ES-I3 (cell line): ENCODE measurements at regions not wholly inside any gene's neighbourhood (a gene's known extent, or its start where the extent isn't known, plus 50 kb on each side); places are given as distances from the start of the nearest gene placed in this dataset.

Experiments
- H3K36me3 ChIP-seq: 2 replicates; pipeline ENCODE4 v1.6.1; 2013; ENCODE audit warnings: mild to moderate bottlenecking, low read length, control low read depth, moderate library complexity; ENCODE audit not compliant: insufficient read depth
- H3K4me1 ChIP-seq: 2 replicates; pipeline ENCODE4 v1.6.1; 2013; ENCODE audit warnings: mild to moderate bottlenecking, control low read depth, low read length; ENCODE audit not compliant: insufficient read depth
- H3K9ac ChIP-seq: 2 replicates; pipeline ENCODE4 v1.6.1; 2013; ENCODE audit warnings: low read depth, mild to moderate bottlenecking, low read length, moderate library complexity
- H3K9me3 ChIP-seq: 2 replicates; pipeline ENCODE4 v1.6.1; 2013; ENCODE audit warnings: mild to moderate bottlenecking, low read length, moderate library complexity; ENCODE audit not compliant: control insufficient read depth, insufficient read depth

DNA sequence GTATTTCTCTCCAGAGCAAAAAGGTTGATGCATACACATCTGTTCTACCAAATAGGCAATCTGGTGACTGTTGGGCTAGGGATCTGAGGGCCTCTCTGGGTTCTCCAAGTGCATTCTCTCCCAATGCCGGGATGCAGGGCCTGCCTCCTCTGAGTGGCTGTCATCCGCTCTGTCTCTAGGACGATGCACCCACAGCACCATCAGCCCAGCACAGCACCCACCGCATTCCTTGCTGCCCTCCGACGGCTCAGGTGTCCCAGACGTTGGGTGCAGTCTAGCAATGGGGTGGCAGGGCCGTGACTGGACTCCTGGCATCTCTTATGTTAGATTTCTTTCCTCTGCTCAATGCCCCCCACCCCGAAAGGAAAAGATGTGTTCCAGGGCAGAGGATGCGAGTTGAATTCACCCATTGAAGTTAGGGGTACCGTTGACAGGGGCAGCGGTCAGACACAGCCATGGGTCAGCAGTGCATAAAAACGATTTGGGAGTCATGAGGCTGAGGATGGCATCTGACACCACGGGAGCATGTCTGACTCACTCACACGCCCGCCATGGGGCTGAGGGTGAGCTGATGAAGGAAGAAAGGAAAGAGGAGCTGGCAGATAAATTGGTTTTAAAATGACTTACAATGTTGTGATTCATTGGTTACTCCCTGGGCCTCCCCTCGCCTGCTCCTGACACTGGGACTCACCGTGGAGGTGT, 93.2 kb upstream of the C14orf180 start:
- Histone ChIP-seq H3K9me3 (no peaks in the 10 kb centered on the region; the same call in 1 of the 2 replicates), H3K4me1 (no peaks in the 10 kb centered on the region), H3K9ac (no peak overlapping the region), H3K36me3 (no peaks in the 10 kb centered on the region)

DNA sequence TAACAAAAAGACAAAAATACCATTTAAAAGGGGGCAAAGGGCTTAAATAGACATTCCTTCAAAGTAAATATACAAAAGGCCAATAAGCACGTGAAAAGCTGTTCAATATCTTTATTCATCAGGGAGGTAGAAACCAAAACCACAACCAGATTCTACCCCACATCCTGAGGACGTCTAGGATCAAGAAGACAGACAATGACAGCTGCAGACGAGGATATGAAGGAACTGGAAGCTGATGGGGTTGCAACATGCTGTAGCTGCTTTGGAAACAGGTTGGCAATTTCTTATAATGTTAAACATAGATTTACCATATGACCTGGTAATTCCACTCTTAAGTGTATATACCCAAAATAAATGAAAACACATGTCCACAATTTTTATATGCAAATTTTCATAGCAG, 85.1 kb upstream of the C14orf180 start:
- H3K9ac ChIP-seq: no peak overlapping the region
- no peaks in the 10 kb centered on the region for H3K36me3 ChIP-seq
- no peaks in the 10 kb centered on the region; the same call in 1 of the 2 replicates for H3K9me3 ChIP-seq
- H3K4me1 ChIP-seq: no peaks in the 10 kb centered on the region

DNA sequence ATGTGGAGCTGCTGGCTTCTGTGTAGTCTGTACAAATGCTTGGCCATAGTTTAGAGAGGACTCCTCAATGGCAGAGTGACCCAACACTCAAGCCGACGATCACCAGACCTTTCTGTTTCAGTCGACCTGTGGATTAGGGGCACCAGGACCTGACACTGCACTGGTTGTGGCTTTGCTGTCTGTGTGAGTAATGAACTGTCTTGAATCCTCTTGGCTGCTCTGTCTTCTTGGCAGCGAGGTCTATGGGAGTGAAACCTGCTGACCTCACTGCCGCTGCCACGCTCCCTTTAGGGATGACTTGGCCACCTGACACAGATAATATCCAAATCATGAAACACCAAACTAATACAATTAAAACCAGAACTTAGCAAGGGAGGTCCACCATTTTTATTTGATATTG, 83.5 kb upstream of the C14orf180 start:
- no peaks in the 10 kb centered on the region; the same call in 1 of the 2 replicates for H3K9me3 ChIP-seq
- no peak overlapping the region for H3K9ac ChIP-seq
- H3K4me1 ChIP-seq: no peaks in the 10 kb centered on the region
- no peaks in the 10 kb centered on the region for H3K36me3 ChIP-seq

DNA sequence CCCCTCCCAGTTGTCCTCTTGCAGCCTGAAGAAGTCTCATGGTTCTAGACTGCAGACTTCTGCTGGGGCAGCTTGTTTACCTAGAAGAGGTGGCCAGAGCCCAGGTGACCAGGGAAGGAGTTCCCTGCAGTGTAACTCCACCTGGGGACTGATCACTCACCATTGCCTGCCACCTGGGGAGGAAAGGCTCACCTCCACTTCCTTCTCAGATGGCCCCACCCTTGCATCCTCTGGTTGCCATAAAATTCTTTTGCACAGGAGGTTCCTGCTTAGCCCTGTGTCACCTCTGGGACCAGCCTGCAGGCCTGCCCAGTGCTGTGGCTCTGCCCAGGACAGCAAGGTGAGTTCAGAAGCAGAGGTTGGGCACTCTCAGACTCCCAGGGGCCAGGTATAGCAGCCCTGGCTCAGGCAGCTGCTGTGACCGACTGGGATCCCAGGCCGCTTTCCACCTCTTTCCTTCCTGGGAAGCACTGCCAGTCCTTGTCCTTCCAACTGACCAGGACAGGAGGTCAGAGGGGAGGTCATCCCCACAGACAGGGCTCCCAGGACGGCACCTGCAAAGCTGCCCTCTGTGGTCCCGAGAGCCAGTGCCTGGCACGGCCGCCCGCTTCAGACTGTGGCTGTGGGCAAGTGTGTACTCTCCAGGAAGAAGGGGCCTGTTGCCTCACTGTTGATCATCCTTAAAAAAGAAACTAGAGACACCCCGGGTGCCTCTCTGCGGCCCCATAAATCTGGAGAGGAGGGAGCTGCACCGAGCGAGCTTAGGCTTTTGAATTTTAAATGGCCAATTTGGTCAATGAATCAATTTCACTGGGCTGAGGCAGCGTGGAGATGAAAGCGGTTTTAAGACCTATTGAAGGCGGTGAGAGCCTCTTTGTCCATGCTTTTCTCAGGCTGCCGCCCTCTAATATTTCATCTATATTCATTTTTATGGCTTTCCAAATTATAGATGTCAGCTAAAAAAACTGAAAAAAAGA, 79.5 kb upstream of the C14orf180 start:
- Histone ChIP-seq H3K9me3 (peaks cover 3% of the 10 kb centered on the region; the same call in 1 of the 2 replicates), H3K4me1 (no peaks in the 10 kb centered on the region), H3K9ac (no peak overlapping the region), H3K36me3 (no peaks in the 10 kb centered on the region)

DNA sequence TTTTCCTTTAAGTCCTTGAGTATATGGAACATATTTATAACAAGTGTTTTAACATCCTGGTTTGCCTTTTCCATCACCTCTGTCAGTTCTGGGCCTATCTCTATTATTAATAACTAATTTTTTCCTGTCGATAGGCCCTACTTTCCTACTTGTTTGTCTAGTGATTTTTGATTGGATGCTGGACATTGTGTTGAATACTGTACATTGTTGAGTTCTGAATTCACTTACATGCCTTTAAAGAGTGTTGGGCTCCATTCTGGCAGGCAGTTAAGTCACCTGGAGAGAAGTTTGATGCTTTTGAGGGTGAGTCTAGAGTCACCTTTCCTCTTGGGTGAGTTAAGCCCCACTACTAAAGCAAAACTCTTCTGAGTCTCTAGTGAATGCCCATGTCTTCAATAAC, 77.5 kb upstream of the C14orf180 start:
- no peaks in the 10 kb centered on the region for H3K4me1 ChIP-seq
- 0 out of 2 replicates have a peak, but pooled peaks cover 3% of the 10 kb centered on the region for H3K9me3 ChIP-seq
- no peaks in the 10 kb centered on the region for H3K36me3 ChIP-seq
- H3K9ac ChIP-seq: no peak overlapping the region

DNA sequence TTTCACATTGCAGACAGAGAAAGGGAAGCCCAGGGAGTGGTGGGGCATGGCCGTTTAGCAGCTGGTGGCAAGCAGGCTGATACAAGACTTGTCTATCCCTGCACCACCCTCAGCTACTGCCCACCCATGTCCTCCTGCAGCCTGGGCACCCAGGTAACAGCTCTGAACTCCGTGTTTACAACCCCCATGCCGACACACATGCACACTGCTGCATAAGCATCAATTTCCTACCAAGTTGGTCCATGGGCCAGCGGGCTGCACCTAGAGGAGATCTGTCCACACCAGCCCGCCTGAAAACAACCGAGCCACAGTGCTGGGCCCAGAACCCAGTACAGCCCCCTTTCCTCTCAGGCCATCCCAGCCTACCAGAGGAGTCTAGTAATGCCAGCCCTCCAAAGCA, 75.9 kb upstream of the C14orf180 start:
- no peak overlapping the region for H3K9ac ChIP-seq
- H3K9me3 ChIP-seq: 0 out of 2 replicates have a peak, but pooled peaks cover 7% of the 10 kb centered on the region
- H3K4me1 ChIP-seq: no peaks in the 10 kb centered on the region
- no peaks in the 10 kb centered on the region for H3K36me3 ChIP-seq

DNA sequence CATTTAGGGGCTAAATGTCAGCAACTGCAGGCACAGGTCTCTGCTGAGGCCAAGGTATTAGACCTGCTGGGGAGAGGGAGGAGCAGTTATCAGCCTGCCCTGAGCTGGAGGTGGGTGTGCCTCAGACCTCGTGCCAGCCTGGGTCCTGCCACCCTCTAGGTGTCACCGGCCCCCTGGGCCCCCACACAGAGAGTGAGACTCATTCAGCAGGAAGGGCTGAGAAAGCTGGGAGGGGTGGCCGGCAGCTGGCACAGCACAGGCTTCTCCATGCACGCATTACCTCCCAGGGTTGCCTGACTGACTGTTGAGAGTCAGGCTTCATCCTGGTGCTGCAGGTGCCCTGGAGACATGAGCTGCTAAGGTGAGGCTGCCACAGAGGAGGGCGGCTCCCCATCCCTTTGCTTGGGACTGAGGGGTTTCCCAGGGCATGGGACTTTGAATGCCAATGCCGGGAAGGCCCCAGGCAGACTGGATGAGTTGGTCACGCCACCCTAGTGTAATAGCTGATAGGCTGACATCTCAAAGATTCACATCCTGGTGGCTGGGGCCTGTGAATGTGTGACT, 75.3 kb upstream of the C14orf180 start:
- Histone ChIP-seq H3K36me3 (no peaks in the 10 kb centered on the region), H3K9ac (no peak overlapping the region), H3K4me1 (no peaks in the 10 kb centered on the region), H3K9me3 (0 out of 2 replicates have a peak, but pooled peaks cover 7% of the 10 kb centered on the region)

DNA sequence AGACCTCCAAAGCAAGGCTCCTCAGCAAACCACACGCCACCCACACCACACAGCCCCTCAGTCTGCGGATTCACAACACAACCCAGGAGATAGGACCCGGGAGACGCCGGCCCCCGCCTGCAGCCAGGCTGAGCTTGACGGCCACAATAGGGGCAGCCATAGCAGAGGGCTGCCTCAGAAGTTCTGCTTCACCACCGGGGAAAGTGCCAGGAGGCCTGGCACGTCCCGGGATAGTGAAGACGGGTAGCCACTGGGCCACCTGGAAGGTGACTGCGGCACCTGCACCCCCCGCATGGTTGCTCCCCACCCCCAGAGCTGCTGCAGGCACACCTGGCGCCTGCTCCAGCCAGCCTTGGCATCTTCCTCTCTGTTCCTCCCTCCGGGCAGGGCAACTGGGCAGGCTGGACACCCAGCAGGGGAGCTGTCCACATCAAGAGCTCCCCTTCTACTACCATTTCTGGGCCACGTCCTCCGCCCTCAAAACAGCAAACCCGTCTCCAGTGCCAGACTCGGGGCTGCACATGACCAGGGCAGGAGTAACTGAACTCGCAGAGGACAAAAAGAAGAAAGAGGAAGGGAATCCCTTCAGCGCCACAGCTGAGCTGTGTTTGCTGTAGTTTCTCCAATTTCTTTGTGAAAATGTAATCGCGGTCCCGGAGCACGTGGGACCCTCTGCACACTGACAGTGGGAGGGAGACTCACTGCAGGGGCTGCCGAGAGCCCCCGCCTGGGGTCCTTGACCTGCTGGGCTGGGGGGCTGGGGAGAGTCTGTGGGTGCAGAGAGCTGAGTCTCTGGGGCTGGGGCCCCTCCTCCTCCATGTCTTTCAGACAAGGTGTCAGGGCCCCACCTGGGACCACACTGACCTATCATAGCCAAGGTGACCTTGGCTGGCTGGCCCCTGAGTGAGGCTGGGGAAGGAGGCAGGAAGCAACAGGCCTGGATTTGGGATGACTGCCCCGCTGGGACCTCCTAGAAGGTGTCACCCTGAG, 74.2 kb upstream of the C14orf180 start:
- Histone ChIP-seq H3K4me1 (no peaks in the 10 kb centered on the region), H3K9ac (no peak overlapping the region), H3K9me3 (0 out of 2 replicates have a peak, but pooled peaks cover 7% of the 10 kb centered on the region), H3K36me3 (no peaks in the 10 kb centered on the region)

DNA sequence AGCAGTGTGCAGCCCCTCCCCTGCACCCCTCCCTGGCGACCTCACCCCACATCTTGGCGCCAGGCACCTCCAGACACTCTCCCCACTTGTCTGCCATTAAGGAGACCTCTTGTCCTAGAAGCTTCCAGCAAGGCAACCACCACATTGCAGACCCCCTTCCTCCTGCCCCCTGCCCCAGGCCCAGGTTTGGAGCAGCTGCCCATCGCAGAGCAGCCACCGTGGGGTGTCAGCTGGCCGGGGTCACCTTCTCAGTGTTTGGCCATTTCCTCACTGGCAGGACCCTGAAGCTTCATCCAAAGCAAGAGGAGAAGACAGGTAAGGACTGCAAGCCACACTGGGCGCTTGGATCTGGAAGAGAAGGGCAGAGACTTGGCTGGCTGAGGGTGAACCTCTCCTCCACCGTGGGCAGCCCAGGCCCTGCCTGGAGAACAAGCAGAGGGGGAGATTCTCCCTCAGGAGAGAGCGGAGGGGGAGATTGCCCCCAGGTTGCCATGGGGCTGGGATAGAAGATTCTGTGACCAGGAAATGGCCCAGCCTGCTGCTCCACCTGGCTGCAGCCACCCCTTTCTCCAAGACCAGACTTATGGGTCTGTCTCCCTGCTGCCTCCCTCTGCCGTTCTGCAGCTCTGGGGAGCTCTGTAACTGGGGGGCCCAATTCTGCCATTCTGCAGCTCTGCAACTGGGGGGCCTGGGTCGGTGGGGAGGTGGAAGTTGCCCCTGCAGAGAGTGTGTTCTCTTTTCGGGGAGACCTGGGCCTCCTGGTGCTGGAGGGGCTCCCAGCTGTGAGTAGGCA, 72.9 kb upstream of the C14orf180 start:
- H3K4me1 ChIP-seq: no peaks in the 10 kb centered on the region
- H3K9ac ChIP-seq: no peak overlapping the region
- no peaks in the 10 kb centered on the region for H3K36me3 ChIP-seq
- H3K9me3 ChIP-seq: 0 out of 2 replicates have a peak, but pooled peaks cover 7% of the 10 kb centered on the region

DNA sequence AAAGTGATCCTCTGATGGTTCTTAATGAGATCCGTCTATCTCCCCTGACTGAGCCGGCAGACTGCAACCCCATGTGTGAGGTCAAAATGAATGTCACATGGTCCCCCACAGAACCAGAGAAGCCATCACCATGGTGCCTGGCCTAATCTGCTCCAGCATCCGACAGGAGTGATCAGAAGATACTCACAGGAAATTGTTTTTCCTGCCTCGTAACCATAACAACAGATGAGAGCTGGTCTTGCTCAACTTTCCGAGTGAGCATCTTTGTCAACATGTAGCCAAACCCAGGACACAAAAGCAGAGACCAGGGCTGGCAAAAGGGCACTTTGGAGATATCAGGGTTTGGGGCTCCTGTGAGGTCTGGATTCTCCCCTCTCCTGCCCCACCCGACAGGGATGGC, 72.1 kb upstream of the C14orf180 start:
- H3K9me3 ChIP-seq: 0 out of 2 replicates have a peak, but pooled peaks cover 4% of the 10 kb centered on the region
- H3K4me1 ChIP-seq: no peaks in the 10 kb centered on the region
- no peak overlapping the region for H3K9ac ChIP-seq
- no peaks in the 10 kb centered on the region for H3K36me3 ChIP-seq

DNA sequence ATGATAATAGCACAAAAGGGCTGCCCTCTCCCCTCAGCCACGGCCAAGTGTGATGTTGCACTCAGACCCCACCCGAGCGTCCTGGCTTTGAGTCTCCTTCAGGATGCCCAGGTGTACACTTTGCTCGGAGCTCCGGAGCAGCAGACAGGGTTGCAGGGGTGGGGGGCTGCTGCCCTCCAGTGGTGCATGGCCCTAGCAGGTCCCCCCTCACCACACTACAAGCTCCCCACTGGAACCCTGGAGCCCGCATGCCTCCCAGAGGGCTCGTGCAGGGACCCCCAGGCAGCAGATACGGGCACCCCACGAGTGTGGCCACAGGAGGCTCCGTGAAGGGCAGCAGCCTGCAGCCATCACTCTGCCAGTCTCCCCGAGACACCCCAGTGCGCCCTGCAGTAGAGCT, 69.9 kb upstream of the C14orf180 start:
- Histone ChIP-seq H3K9ac (no peak overlapping the region), H3K9me3 (0 out of 2 replicates have a peak, but pooled peaks cover 4% of the 10 kb centered on the region), H3K4me1 (no peaks in the 10 kb centered on the region), H3K36me3 (no peaks in the 10 kb centered on the region)

DNA sequence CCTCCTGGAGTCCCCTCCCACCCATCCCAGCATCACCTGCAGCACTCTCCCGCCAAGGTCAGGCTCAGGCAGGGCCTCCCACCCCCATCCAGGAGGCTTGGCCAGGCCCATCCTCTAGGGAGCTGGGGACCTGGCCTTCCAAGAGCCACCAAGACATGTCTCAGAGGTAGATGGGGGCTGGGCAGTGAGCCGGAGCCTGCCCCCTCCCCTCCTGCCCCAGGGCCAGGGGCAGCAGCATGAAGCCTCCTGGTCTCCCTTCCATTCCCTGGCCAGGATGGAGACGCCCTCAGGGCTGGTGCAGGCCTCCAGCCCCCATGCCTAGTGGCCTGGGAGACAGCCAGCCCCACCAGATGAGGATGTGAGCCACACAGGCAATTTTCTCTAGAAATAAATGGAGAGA, 69.3 kb upstream of the C14orf180 start:
- Histone ChIP-seq H3K9ac (no peak overlapping the region), H3K36me3 (no peaks in the 10 kb centered on the region), H3K4me1 (no peaks in the 10 kb centered on the region), H3K9me3 (0 out of 2 replicates have a peak, but pooled peaks cover 4% of the 10 kb centered on the region)
